Adrenal gland (tissue), 9 donors: ENCODE measurements at regions not wholly inside any gene's neighbourhood (a gene's known extent, or its start where the extent isn't known, plus 50 kb on each side); places are given as distances from the start of the nearest gene placed in this dataset.
A peak's percentile ranks its signal among the peaks of the same experiment; 100 is the strongest.

Source experiments
- DNase-seq, 7 donors: peaks; one replicate each; pipeline ENCODE4 v3.0.0-alpha.2; 2019 to 2020
- H3K27ac ChIP-seq, 5 donors: fragments of 200-600 bp; sonication (generic) in 4 of 5; 1 replicate in 3 of 5; 2 replicates in 2 of 5; pipeline versions ENCODE4 v1.5.1 to v1.8.0; 2016 to 2020; ENCODE audit warnings: mild to moderate bottlenecking in 1 of 5
- H3K27me3 ChIP-seq: fragments of 200-600 bp; 2 replicates; pipeline ENCODE4 v1.8.0; 2021
- H3K36me3 ChIP-seq, 2 donors: fragments of 200-600 bp; replicated peaks in 1 of 2; 1 replicate in 1 of 2; 2 replicates in 1 of 2; pipeline versions ENCODE4 v1.5.1 to v1.8.0; 2018 to 2022
- H3K4me1 ChIP-seq, 2 donors: fragments of 200-600 bp; replicated peaks in 1 of 2; 1 replicate in 1 of 2; 2 replicates in 1 of 2; pipeline versions ENCODE4 v1.5.1 to v1.8.0; 2018 to 2021
- H3K4me3 ChIP-seq, 4 donors: fragments of 200-600 bp; sonication (generic) in 3 of 4; one replicate each; pipeline ENCODE4 v1.5.1; 2016 to 2018
- H3K9me3 ChIP-seq, 3 donors: fragments of 200-600 bp; sonication (generic) in 1 of 3; replicated peaks in 1 of 3; 1 replicate in 2 of 3; 2 replicates in 1 of 3; pipeline versions ENCODE4 v1.5.1 to v1.8.0; 2016 to 2021
- POLR2A ChIP-seq, 2 donors: fragments of 450-650 bp; IDR thresholded peaks; one replicate each; pipeline ENCODE4 v1.6.1; 2017; ENCODE audit warnings: antibody characterized with exemption in 2 of 2, mild to moderate bottlenecking in 2 of 2, moderate library complexity in 1 of 2
- WGBS, 4 donors: extraction: QIAGEN DNeasy Blood & Tissue Kit in 2 of 4; methylation state at CpG; one replicate each; pipeline versions ENCODE4 v1.1.5 to v1.1.7; 2013 to 2017; 5-methylcytosine and 5-hydroxymethylcytosine counted together
- intact Hi-C, 2 donors: fragments of 100-400 bp; cut with DNase I; formaldehyde crosslinking; loops; one replicate each; pipeline versions ENCODE4 v1.14.1 to v1.15.0; 2022 to 2023
- TF ChIP-seq, protein P1 (sequence below), 6 experiments: fragments of 450-650 bp in 4 of 6; fragments of 200-600 bp in 2 of 6; sonication (generic) in 1 of 6; IDR thresholded peaks; 1 replicate in 5 of 6; 2 replicates in 1 of 6; pipeline versions ENCODE4 v1.5.1 to v1.8.0; 2016 to 2021; ENCODE audit warnings: antibody characterized with exemption in 6 of 6, mild to moderate bottlenecking in 2 of 6, moderate library complexity in 1 of 6
- donor health status: healthy with polysubstance abuse.
- donor health status: Bipolar disorder and iron deficiency.
- donor health status: DM: yes; HTN: yes; CAD: no.
- donor health status: DM: no; HTN: no; CAD: no.
- donor health status: DM: no; HTN: no; CAD: no.

- Histone ChIP-seq H3K4me1 (no peaks in the 10 kb centered on the region), H3K4me3 (no peak overlapping the region), H3K36me3 (no peaks in the 10 kb centered on the region), H3K9me3 (no peaks in the 10 kb centered on the region), H3K27ac (no peak overlapping the region), H3K27me3 (no peaks in the 10 kb centered on the region)
- intact Hi-C loops = no loop called here
- DNase-seq = no peak
- WGBS, 4 donors = 45 to 60% (median 58%) methylated on average over 4 of the region's 4 CpGs
- no peak for TF ChIP-seq POLR2A (IDR thresholded peaks at IDR 0.05)
- TF ChIP-seq, protein P1, sequence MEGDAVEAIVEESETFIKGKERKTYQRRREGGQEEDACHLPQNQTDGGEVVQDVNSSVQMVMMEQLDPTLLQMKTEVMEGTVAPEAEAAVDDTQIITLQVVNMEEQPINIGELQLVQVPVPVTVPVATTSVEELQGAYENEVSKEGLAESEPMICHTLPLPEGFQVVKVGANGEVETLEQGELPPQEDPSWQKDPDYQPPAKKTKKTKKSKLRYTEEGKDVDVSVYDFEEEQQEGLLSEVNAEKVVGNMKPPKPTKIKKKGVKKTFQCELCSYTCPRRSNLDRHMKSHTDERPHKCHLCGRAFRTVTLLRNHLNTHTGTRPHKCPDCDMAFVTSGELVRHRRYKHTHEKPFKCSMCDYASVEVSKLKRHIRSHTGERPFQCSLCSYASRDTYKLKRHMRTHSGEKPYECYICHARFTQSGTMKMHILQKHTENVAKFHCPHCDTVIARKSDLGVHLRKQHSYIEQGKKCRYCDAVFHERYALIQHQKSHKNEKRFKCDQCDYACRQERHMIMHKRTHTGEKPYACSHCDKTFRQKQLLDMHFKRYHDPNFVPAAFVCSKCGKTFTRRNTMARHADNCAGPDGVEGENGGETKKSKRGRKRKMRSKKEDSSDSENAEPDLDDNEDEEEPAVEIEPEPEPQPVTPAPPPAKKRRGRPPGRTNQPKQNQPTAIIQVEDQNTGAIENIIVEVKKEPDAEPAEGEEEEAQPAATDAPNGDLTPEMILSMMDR (IDR thresholded peaks at IDR 0.05) = no peak
Measured at GRCh38 chr1:165080253-165080896, 276.1 kb downstream of the LMX1A start.

DNA sequence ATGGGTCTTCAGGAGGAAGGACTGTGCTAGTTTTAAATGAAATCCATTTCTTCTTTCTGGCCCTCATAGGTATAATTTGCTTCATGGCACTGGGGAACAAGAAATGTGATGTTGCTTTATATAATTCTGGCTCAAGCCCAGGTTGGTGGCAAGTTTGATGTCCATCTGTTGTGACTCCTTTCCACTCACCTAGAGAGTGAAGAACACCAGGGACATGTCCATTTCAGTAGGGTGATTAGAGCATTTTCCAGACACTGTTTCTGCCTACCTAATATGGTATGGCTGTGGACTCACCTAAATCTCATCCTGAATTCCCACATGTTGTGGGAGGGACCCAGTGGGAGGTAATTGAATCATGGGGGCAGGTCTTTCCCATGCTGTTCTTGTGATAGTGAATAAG, 278.1 kb downstream of the LMX1A start:
- intact Hi-C loops = loop anchor here in 1 of 2 donors (10.0 kb wide), 1 partner anchor 914 kb away; no protein-coding TSS in a partner anchor

GRCh38 chr1:165075725-165076370, 280.7 kb downstream of the LMX1A start:
- no peaks in the 10 kb centered on the region for H3K27me3 ChIP-seq
- 45 to 49% (median 47%) methylated on average over 6 of the region's 6 CpGs for WGBS, 4 donors
- H3K27ac ChIP-seq = no peak overlapping the region
- H3K4me1 ChIP-seq = no peaks in the 10 kb centered on the region
- DNase-seq = peak in 6 of 7 donors; percentile 11 to 58 (median 28)
- intact Hi-C loops = loop anchor here in 1 of 2 donors (10.0 kb wide), 1 partner anchor 911 kb away; no protein-coding TSS in a partner anchor
- TF ChIP-seq, protein P1 (IDR thresholded peaks at IDR 0.05) = peak in 5 of 6 experiments; percentile 27 to 56 (median 50)
- no peak for TF ChIP-seq POLR2A (IDR thresholded peaks at IDR 0.05)
- H3K9me3 ChIP-seq = no peaks in the 10 kb centered on the region
- H3K4me3 ChIP-seq = no peak overlapping the region
- no peaks in the 10 kb centered on the region for H3K36me3 ChIP-seq

More for the DNA sequence above, 278.1 kb downstream of the LMX1A start:
- Histone ChIP-seq H3K4me3 (no peak overlapping the region), H3K4me1 (no peaks in the 10 kb centered on the region), H3K36me3 (no peaks in the 10 kb centered on the region), H3K27ac (no peak overlapping the region), H3K27me3 (no peaks in the 10 kb centered on the region), H3K9me3 (no peaks in the 10 kb centered on the region)
- TF ChIP-seq POLR2A (IDR thresholded peaks at IDR 0.05) = no peak
- TF ChIP-seq, protein P1 (IDR thresholded peaks at IDR 0.05) = no peak
- DNase-seq = no peak

DNA sequence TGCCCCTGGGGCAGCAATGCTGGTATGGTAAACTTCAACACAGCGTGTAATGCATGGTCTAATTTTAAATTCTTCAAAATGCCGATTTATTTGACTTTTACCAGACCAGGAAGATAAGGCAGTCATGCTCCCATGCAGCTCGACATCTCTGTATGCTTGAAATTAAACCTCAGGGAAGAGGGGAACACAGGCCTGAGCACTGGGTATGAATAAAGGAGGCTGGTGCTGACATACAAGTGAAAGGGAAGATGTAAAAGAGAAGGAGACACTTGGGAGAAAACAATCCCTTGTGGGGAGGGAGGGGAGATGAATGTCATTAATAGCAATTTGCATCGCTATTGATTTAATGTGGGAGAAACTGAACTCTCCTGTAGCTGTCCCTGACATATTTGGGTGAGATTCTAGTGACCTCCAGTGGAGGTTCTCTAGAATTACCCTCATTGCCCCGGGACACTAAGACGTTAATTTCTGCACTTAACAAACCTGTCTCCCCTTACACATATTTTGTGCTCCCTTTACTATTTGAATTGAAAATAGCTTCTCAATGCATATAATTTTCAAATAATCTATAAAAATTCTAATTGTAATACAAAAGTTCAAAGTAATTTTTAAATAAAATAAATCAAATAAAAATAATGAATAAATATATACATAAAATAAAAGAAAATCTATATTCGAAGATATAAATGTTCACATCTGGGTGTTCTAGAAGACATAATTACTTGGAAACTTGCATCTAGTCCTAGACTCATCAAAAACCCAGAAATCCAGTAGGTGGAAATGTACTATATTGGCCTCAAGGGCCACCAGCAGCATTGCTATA, 283.1 kb downstream of the LMX1A start:
- TF ChIP-seq POLR2A (IDR thresholded peaks at IDR 0.05) = no peak
- TF ChIP-seq, protein P1 (IDR thresholded peaks at IDR 0.05) = peak; percentile 49 to 85 (median 77)
- peak in 2 of 7 donors; percentile 20 to 28 for DNase-seq
- no peak overlapping the region for H3K27ac ChIP-seq
- no peaks in the 10 kb centered on the region for H3K36me3 ChIP-seq
- WGBS, 4 donors = 28 to 36% (median 32%) methylated on average over 7 of the region's 7 CpGs
- intact Hi-C loops = loop anchor here in 1 of 2 donors (5.0 to 10.0 kb wide), 2 partner anchors 909 to 1546 kb away; no protein-coding TSS in a partner anchor
- no peaks in the 10 kb centered on the region for H3K4me1 ChIP-seq
- H3K27me3 ChIP-seq = no peaks in the 10 kb centered on the region
- no peak overlapping the region for H3K4me3 ChIP-seq
- no peaks in the 10 kb centered on the region for H3K9me3 ChIP-seq
